Right forelimb (tissue), 1 donor: ENCODE measurements at regions not wholly inside any gene's neighbourhood (a gene's known extent, or its start where the extent isn't known, plus 50 kb on each side); places are given as distances from the start of the nearest gene placed in this dataset.

Experiments
- DNase-seq: peaks from one replicate; pipeline ENCODE4 v3.0.0-alpha.2; 2018

DNA sequence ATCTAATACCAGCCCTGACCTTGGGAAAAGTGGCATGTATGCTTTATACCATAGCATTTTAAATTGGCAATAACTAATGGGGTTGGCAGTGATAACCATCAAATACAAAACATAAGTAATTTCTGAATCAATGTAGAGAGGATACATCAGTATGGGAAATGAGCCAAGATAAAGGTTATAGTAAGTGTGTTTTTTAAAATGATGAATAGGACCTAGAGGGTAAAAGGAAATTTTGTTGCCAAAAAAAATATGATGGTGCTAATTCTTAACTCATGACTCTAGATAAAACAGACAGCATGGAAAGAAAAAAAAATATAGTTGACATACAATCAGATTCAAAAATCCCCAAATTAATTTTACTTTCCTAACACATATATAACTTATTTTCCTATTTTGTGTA lies 75.4 kb upstream of the ROBO1 start:
- DNase-seq: no peak

GRCh38 chr3:79835701-79836100 lies 67.9 kb upstream of the ROBO1 start:
- no peak for DNase-seq

DNA sequence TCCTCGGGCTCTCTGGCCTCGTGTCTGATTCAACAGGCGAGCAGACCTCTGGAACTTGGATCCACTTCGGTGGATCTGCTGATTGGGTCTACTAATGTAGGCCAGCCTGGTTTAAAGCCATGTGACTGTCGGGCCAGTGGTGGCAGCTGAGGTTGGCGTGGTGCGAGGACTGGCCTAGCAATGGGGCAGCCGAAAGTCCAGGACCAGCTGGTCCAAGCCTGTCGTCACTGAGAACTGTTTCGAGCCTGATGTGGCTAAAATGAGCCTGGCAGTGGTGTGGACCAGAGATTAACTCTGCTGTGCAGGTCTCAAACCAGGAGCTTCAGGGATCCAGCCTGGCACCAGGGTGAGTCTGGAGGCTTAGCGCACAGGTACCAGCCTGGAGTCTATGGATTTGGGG lies 56.4 kb upstream of the ROBO1 start:
- no peak for DNase-seq

GRCh38 chr3:79822076-79822475 lies 54.3 kb upstream of the ROBO1 start:
- DNase-seq: no peak

GRCh38 chr3:79820089-79820488 lies 52.3 kb upstream of the ROBO1 start:
- DNase-seq: no peak

- DNase-seq: no peak
These were observed 50.2 kb upstream of the ROBO1 start for GRCh38 chr3:79818015-79818414.
